ENCODE measurements at regions not wholly inside any gene's neighbourhood (a gene's known extent, or its start where the extent isn't known, plus 50 kb on each side); places are given as distances from the start of the nearest gene placed in this dataset.

DNA sequence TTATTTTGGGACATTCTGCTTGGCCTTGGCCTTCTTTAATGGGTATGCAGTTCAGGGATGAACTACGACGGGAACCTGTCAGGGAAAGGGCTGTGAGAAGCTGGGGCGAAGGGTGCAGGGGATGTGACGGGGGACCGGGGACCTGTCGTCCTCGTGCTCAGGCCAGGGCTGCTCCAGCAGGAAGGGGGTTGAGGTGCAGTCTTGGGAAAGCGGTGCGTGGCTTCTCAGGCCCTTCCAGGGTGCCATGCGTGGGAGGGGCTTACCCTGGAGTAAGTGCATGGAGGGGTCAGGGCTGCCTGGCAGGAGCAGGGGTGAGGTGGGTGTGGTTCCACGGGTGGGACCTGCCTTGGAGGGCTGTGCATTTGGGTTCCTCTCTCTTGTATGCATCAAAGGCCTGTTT is 100.8 kb downstream of the TEX29 start:
- Histone ChIP-seq H3K79me2 (ENCODE audit: insufficient read depth) (no peaks in the 10 kb centered on the region), H3K4me3 (ENCODE audit: low read depth in 2 of 2, low read length in 1 of 2) (no peak overlapping the region), H3K36me3 (replicated peaks in 1 of 2; ENCODE audit: control insufficient read depth in 1 of 2, insufficient read depth in 2 of 2, low read length in 1 of 2) (no peaks in the 10 kb centered on the region), H2AFZ (ENCODE audit: low read depth) (no peak overlapping the region), H3K27me3 (ENCODE audit: insufficient read depth) (peaks cover 72% of the 10 kb centered on the region; the same call in 1 of the 2 replicates), H3K9ac (no peak overlapping the region), H3K9me2 (no peaks in the 10 kb centered on the region), H3F3A (replicated peaks; ENCODE audit: insufficient read depth) (no peaks in the 10 kb centered on the region), H4K20me1 (ENCODE audit: insufficient read depth) (no peaks in the 10 kb centered on the region), H3K27ac (ENCODE audit: low read depth in 2 of 2, low read length in 1 of 2) (no peak overlapping the region), H3K4me2 (no peak overlapping the region), H3K9me3 (no peaks in the 10 kb centered on the region), H3K4me1 (ENCODE audit: control insufficient read depth in 1 of 2, insufficient read depth in 2 of 2, low read depth in 1 of 2, low read length in 1 of 2) (no peaks in the 10 kb centered on the region; a peak in 1 of 4 replicates)
- POLR2A ChIA-PET: no interaction called here
- TF ChIP-seq NRF1 (IDR thresholded peaks at IDR 0.05; ENCODE audit: low read depth, low read length): no peak
- no peak for TF ChIP-seq GABPA (IDR thresholded peaks at IDR 0.05; ENCODE audit: low read depth)
- no peak for TF ChIP-seq JUND (IDR thresholded peaks at IDR 0.05)
- no peak for TF ChIP-seq MXI1 (IDR thresholded peaks at IDR 0.05; ENCODE audit: low read depth, low read length)
- no peak for TF ChIP-seq RCOR1 (IDR thresholded peaks at IDR 0.05; ENCODE audit: low read length)
- TF ChIP-seq CHD2 (IDR thresholded peaks at IDR 0.05; ENCODE audit: low read length, partially characterized antibody): no peak
- no peak for TF ChIP-seq EP300 (IDR thresholded peaks at IDR 0.05; ENCODE audit: borderline replicate concordance in 1 of 2, low read depth in 1 of 2, low read length in 1 of 2)
- TF ChIP-seq, protein P1, sequence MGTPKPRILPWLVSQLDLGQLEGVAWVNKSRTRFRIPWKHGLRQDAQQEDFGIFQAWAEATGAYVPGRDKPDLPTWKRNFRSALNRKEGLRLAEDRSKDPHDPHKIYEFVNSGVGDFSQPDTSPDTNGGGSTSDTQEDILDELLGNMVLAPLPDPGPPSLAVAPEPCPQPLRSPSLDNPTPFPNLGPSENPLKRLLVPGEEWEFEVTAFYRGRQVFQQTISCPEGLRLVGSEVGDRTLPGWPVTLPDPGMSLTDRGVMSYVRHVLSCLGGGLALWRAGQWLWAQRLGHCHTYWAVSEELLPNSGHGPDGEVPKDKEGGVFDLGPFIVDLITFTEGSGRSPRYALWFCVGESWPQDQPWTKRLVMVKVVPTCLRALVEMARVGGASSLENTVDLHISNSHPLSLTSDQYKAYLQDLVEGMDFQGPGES (IDR thresholded peaks at IDR 0.05; ENCODE audit: low read depth, low read length): no peak
- TF ChIP-seq FOXM1 (IDR thresholded peaks at IDR 0.05; ENCODE audit: low read depth): no peak
- no peak for TF ChIP-seq FOSL2 (IDR thresholded peaks at IDR 0.05; ENCODE audit: borderline replicate concordance, low read depth)
- DNase-seq: no peak
- CTCF ChIA-PET: interaction anchor here (1.4 to 1.6 kb wide), 2 partner anchors 10 to 354 kb away, joined by 4 to 5 read pairs; no protein-coding TSS in a partner anchor
- 16% methylated on average over 5 of the region's 11 CpGs for WGBS (ENCODE audit: low lambda C conversion rate)

DNA sequence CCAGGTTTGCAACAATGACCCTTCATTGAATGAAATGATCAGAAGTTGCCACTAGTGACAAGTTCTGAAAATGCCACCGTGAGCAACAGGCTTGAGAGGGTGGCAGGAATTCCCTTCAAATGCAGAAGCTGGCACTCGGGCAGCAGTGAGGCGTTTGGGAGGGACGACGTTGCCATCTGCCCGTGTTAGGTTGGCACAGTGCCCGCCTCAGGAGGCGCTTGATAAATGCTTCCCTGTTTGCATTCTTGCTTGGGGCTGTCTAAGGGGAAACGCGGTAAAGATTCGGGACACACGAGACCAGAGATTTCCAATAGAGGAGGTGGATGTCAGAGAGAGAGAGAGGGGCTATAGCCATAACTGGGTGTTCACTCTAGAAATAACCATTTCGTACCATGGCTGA is 101.9 kb downstream of the TEX29 start:
- no peak overlapping the region for H3K4me3 ChIP-seq (ENCODE audit: low read depth in 2 of 2, low read length in 1 of 2)
- ChIA-PET POLR2A (no interaction called here), CTCF (no interaction called here)
- H4K20me1 ChIP-seq (ENCODE audit: insufficient read depth): no peaks in the 10 kb centered on the region
- H3K27ac ChIP-seq (ENCODE audit: low read depth in 2 of 2, low read length in 1 of 2): no peak overlapping the region
- DNase-seq: no peak
- no peak overlapping the region for H2AFZ ChIP-seq (ENCODE audit: low read depth)
- H3K4me1 ChIP-seq (ENCODE audit: control insufficient read depth in 1 of 2, insufficient read depth in 2 of 2, low read depth in 1 of 2, low read length in 1 of 2): no peaks in the 10 kb centered on the region; a peak in 1 of 4 replicates
- H3K79me2 ChIP-seq (ENCODE audit: insufficient read depth): no peaks in the 10 kb centered on the region
- no peaks in the 10 kb centered on the region for H3F3A ChIP-seq (replicated peaks; ENCODE audit: insufficient read depth)
- H3K4me2 ChIP-seq: no peak overlapping the region
- WGBS (ENCODE audit: low lambda C conversion rate): 6% methylated on average over 6 of the region's 13 CpGs
- H3K9me3 ChIP-seq: no peaks in the 10 kb centered on the region
- H3K36me3 ChIP-seq (replicated peaks in 1 of 2; ENCODE audit: control insufficient read depth in 1 of 2, insufficient read depth in 2 of 2, low read length in 1 of 2): no peaks in the 10 kb centered on the region
- no peaks in the 10 kb centered on the region for H3K9me2 ChIP-seq
- no peak overlapping the region for H3K9ac ChIP-seq
- H3K27me3 ChIP-seq (ENCODE audit: insufficient read depth): peaks cover 72% of the 10 kb centered on the region; the same call in 1 of the 2 replicates
- TF ChIP-seq YY1 (IDR thresholded peaks at IDR 0.05; ENCODE audit: low read depth): no peak
- TF ChIP-seq TEAD4 (IDR thresholded peaks at IDR 0.05; ENCODE audit: borderline replicate concordance, insufficient read depth): no peak
- no peak for TF ChIP-seq TCF12 (IDR thresholded peaks at IDR 0.05)
- no peak for TF ChIP-seq EP300 (IDR thresholded peaks at IDR 0.05; ENCODE audit: borderline replicate concordance in 1 of 2, low read depth in 1 of 2, low read length in 1 of 2)
- no peak for TF ChIP-seq ELF1 (IDR thresholded peaks at IDR 0.05)
- no peak for TF ChIP-seq FOXM1 (IDR thresholded peaks at IDR 0.05; ENCODE audit: low read depth)
- no peak for TF ChIP-seq SMC3 (IDR thresholded peaks at IDR 0.05; ENCODE audit: low read depth, low read length)
- TF ChIP-seq RFX5 (IDR thresholded peaks at IDR 0.05; ENCODE audit: low read length): no peak
- TF ChIP-seq, protein P2, sequence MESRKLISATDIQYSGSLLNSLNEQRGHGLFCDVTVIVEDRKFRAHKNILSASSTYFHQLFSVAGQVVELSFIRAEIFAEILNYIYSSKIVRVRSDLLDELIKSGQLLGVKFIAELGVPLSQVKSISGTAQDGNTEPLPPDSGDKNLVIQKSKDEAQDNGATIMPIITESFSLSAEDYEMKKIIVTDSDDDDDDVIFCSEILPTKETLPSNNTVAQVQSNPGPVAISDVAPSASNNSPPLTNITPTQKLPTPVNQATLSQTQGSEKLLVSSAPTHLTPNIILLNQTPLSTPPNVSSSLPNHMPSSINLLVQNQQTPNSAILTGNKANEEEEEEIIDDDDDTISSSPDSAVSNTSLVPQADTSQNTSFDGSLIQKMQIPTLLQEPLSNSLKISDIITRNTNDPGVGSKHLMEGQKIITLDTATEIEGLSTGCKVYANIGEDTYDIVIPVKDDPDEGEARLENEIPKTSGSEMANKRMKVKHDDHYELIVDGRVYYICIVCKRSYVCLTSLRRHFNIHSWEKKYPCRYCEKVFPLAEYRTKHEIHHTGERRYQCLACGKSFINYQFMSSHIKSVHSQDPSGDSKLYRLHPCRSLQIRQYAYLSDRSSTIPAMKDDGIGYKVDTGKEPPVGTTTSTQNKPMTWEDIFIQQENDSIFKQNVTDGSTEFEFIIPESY (IDR thresholded peaks at IDR 0.05; ENCODE audit: borderline replicate concordance, low read depth): no peak
- no peak for TF ChIP-seq MAX (IDR thresholded peaks at IDR 0.05; ENCODE audit: low read depth)
- no peak for TF ChIP-seq MEF2A (IDR thresholded peaks at IDR 0.05; ENCODE audit: borderline replicate concordance, low read depth)
- TF ChIP-seq FOSL2 (IDR thresholded peaks at IDR 0.05; ENCODE audit: borderline replicate concordance, low read depth): no peak
- no peak for TF ChIP-seq FOXJ3 (CRISPR knock-in tag; IDR thresholded peaks at IDR 0.05)
- TF ChIP-seq RAD21 (IDR thresholded peaks at IDR 0.05; ENCODE audit: low read length): no peak
- TF ChIP-seq MXI1 (IDR thresholded peaks at IDR 0.05; ENCODE audit: low read depth, low read length): no peak
- TF ChIP-seq, protein P3, sequence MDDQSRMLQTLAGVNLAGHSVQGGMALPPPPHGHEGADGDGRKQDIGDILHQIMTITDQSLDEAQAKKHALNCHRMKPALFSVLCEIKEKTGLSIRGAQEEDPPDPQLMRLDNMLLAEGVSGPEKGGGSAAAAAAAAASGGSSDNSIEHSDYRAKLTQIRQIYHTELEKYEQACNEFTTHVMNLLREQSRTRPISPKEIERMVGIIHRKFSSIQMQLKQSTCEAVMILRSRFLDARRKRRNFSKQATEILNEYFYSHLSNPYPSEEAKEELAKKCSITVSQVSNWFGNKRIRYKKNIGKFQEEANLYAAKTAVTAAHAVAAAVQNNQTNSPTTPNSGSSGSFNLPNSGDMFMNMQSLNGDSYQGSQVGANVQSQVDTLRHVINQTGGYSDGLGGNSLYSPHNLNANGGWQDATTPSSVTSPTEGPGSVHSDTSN (IDR thresholded peaks at IDR 0.05): no peak

Data from SK-N-SH (cell line).